ENCODE measurements at regions not wholly inside any gene's neighbourhood (a gene's known extent, or its start where the extent isn't known, plus 50 kb on each side); places are given as distances from the start of the nearest gene placed in this dataset.

- no peak overlapping the region for H3K4me2 ChIP-seq (ENCODE audit: low read depth, low read length)
- no peak overlapping the region for H4K91ac ChIP-seq (ENCODE audit: insufficient read depth, low read depth, low read length)
- no peak overlapping the region for H2BK120ac ChIP-seq (ENCODE audit: low read depth, low read length)
- H3K9me3 ChIP-seq (ENCODE audit: control insufficient read depth, insufficient read depth, low read length): no peaks in the 10 kb centered on the region
- H4K20me1 ChIP-seq (ENCODE audit: insufficient read depth, low read length): no peaks in the 10 kb centered on the region
- no peaks in the 10 kb centered on the region for H3K4me1 ChIP-seq (ENCODE audit: control insufficient read depth, insufficient read depth, low read length)
- no peak overlapping the region for H3K27ac ChIP-seq (ENCODE audit: insufficient read depth, low read length)
- CTCF ChIA-PET: no interaction called here
- H2AK9ac ChIP-seq (replicated peaks; ENCODE audit: low read depth, low read length, poor library complexity): no peak overlapping the region
- dilution Hi-C loops (cut with HindIII; ENCODE audit: low sequenced_read_pairs, unreplicated experiment) (no loop called here), in situ Hi-C loops (cut with MboI; ENCODE audit: low sequenced_read_pairs) (no loop called here), intact Hi-C loops (cut with micrococcal nuclease) (no loop called here)
- no peak overlapping the region for H2AK5ac ChIP-seq (ENCODE audit: low read depth, low read length)
- H3K56ac ChIP-seq (ENCODE audit: extremely low read depth, insufficient read depth, low read length): no peak overlapping the region
- H4K5ac ChIP-seq (ENCODE audit: low read depth, low read length): no peak overlapping the region
- no peak overlapping the region for H3K23ac ChIP-seq (ENCODE audit: low read depth, low read length)
- no peak for ATAC-seq (ENCODE audit: low read depth)
- H3K18ac ChIP-seq (ENCODE audit: low read depth, low read length): no peak overlapping the region
- H3K9ac ChIP-seq (ENCODE audit: low read depth, low read length): no peak overlapping the region
- POLR2A ChIA-PET (ENCODE audit: unreplicated experiment): no interaction called here
- TF ChIP-seq MAZ (IDR thresholded peaks at IDR 0.05; ENCODE audit: borderline replicate concordance, low read depth, low read length) (no peak), MXI1 (IDR thresholded peaks at IDR 0.05; ENCODE audit: borderline replicate concordance, low read depth, low read length) (no peak), SMC3 (IDR thresholded peaks at IDR 0.05; ENCODE audit: low read depth, low read length) (no peak), POLR2A (IDR thresholded peaks at IDR 0.05; ENCODE audit: low read depth, low read length) (no peak), FOS (IDR thresholded peaks at IDR 0.05; ENCODE audit: low read depth, low read length) (no peak), RFX5 (IDR thresholded peaks at IDR 0.05; ENCODE audit: low read depth, low read length) (no peak), RCOR1 (IDR thresholded peaks at IDR 0.05; ENCODE audit: insufficient replicate concordance, low read length) (no peak), CTCF (conservative IDR thresholded peaks at IDR 0.05; ENCODE audit: low read depth, low read length) (no peak), USF2 (IDR thresholded peaks at IDR 0.05; ENCODE audit: low read depth, low read length) (no peak), ELK1 (IDR thresholded peaks at IDR 0.05; ENCODE audit: borderline replicate concordance, low read depth, low read length) (no peak), CEBPB (IDR thresholded peaks at IDR 0.05; ENCODE audit: low read depth, low read length) (no peak), CHD1 (IDR thresholded peaks at IDR 0.05; ENCODE audit: low read depth, low read length) (no peak), NFE2L2 (IDR thresholded peaks at IDR 0.05; ENCODE audit: low read depth, low read length) (no peak), BHLHE40 (IDR thresholded peaks at IDR 0.05; ENCODE audit: low read depth, low read length) (no peak), MAFK (IDR thresholded peaks at IDR 0.05; ENCODE audit: low read depth, low read length) (no peak), RAD21 (IDR thresholded peaks at IDR 0.05; ENCODE audit: low read length) (no peak)
- no peak overlapping the region for H3K4ac ChIP-seq (ENCODE audit: low read depth, low read length)
- no peak overlapping the region for H2BK20ac ChIP-seq (ENCODE audit: low read depth, low read length)
- no peak overlapping the region for H2AFZ ChIP-seq (replicated peaks; ENCODE audit: low read length, poor library complexity)
- H3K9me1 ChIP-seq (ENCODE audit: insufficient read depth, low read length): no peaks in the 10 kb centered on the region
- WGBS, 2 experiments (ENCODE audit: extremely low coverage in 2 of 2, insufficient read length in 1 of 2): no CpG with 5 or more reads among the region's 3 CpGs
- no peak for DNase-seq
- H4K8ac ChIP-seq (ENCODE audit: low read depth in 2 of 2, low read length in 2 of 2): no peak overlapping the region
- no peak overlapping the region for H2BK15ac ChIP-seq (ENCODE audit: low read depth, low read length)
- H3K36me3 ChIP-seq (ENCODE audit: control insufficient read depth, insufficient read depth, low read length): no peaks in the 10 kb centered on the region
- H3K14ac ChIP-seq (replicated peaks; ENCODE audit: low read depth, low read length): no peak overlapping the region
- no peak overlapping the region for H3K4me3 ChIP-seq (ENCODE audit: insufficient read depth, low read depth, low read length)
- no peaks in the 10 kb centered on the region for H3K79me1 ChIP-seq (ENCODE audit: low read depth in 1 of 2, low read length in 2 of 2)
- no TSS peak for BruUV-seq (replicated peaks)
- H3K27me3 ChIP-seq (ENCODE audit: control insufficient read depth, insufficient read depth, low read length): peaks cover 18% of the 10 kb centered on the region
- H2BK5ac ChIP-seq (ENCODE audit: low read depth, low read length, poor library complexity, severe bottlenecking): no peak overlapping the region
These were observed 142.8 kb downstream of the TTC8 start for GRCh38 chr14:88967299-88967698.

Data from IMR-90 (cell line).